ENCODE measurements at regions not wholly inside any gene's neighbourhood (a gene's known extent, or its start where the extent isn't known, plus 50 kb on each side); places are given as distances from the start of the nearest gene placed in this dataset.

DNA sequence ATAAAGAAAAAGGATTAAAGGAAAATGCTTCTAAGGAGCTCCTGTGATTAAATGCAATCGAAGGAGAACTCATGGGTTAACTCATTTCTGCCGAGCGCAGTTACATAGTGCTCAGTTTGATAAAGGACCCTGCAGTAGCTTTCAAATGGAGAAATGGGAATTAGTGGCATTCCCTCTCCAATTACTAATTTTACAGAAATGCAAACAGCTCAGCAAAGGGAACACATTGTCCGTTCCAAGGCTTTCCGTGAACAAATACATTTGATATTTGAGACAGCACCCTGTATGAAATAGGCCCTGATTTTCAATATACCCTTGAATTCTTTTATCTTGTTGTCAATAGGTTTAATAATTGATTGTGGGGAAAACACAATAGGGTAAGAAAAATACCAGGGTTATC is 375.9 kb upstream of the TSHZ2 start:
- TF ChIP-seq POLR2A (IDR thresholded peaks at IDR 0.05; ENCODE audit: low read depth, low read length) (no peak), TAF1 (IDR thresholded peaks at IDR 0.05; ENCODE audit: low read depth, low read length) (no peak), POLR2AphosphoS5 (IDR thresholded peaks at IDR 0.05; ENCODE audit: low read depth, low read length) (no peak), SPI1 (IDR thresholded peaks at IDR 0.05; ENCODE audit: low read depth, low read length) (no peak), PAX5 (IDR thresholded peaks at IDR 0.05; ENCODE audit: insufficient read depth, low read length, severe bottlenecking) (no peak), POU2F2 (IDR thresholded peaks at IDR 0.05; ENCODE audit: low read depth, low read length) (no peak)
